Neuronal stem cell (in vitro differentiated cells): ENCODE measurements at regions not wholly inside any gene's neighbourhood (a gene's known extent, or its start where the extent isn't known, plus 50 kb on each side); places are given as distances from the start of the nearest gene placed in this dataset.

Experiments
- DNase-seq: peaks from one replicate; pipeline ENCODE4 v3.0.0-alpha.2; 2013; ENCODE audit warnings: low spot score
- H2AFZ ChIP-seq: one replicate; pipeline ENCODE4 v1.6.1; 2013; ENCODE audit warnings: mild to moderate bottlenecking, low read length, inconsistent platforms
- H2AK5ac ChIP-seq: 2 replicates; pipeline ENCODE4 v1.6.1; 2013; ENCODE audit warnings: low read depth, mild to moderate bottlenecking, inconsistent platforms, low read length, moderate library complexity, mixed read lengths
- H2BK120ac ChIP-seq: 2 replicates; pipeline ENCODE4 v1.6.1; 2013; ENCODE audit warnings: low read depth, mild to moderate bottlenecking, inconsistent platforms, low read length, moderate library complexity, mixed read lengths
- H2BK12ac ChIP-seq: one replicate; pipeline ENCODE4 v1.6.1; 2013; ENCODE audit warnings: low read length, inconsistent platforms
- H2BK15ac ChIP-seq: 2 replicates; pipeline ENCODE4 v1.6.1; 2013; ENCODE audit warnings: mild to moderate bottlenecking, low read length, inconsistent platforms, mixed read lengths
- H2BK5ac ChIP-seq: one replicate; pipeline ENCODE4 v1.6.1; 2013; ENCODE audit warnings: inconsistent platforms, mild to moderate bottlenecking, low read length, moderate library complexity
- H3K14ac ChIP-seq: one replicate; pipeline ENCODE4 v1.6.1; 2013; ENCODE audit warnings: low read length, inconsistent platforms
- H3K18ac ChIP-seq: 2 replicates; pipeline ENCODE4 v1.6.1; 2013; ENCODE audit warnings: low read length, inconsistent platforms
- H3K23ac ChIP-seq: 2 replicates; pipeline ENCODE4 v1.6.1; 2013; ENCODE audit warnings: low read depth, mild to moderate bottlenecking, mixed read lengths, low read length, inconsistent platforms; ENCODE audit not compliant: poor library complexity
- H3K27ac ChIP-seq: replicated peaks from 3 replicates; pipeline ENCODE4 v1.5.1; 2013; ENCODE audit warnings: low read length, inconsistent platforms
- H3K27me3 ChIP-seq, 3 experiments: 2 replicates each; pipeline ENCODE4 v1.6.1; 2013; ENCODE audit warnings: low read length in 3 of 3, mild to moderate bottlenecking in 2 of 3, inconsistent platforms in 1 of 3, low read depth in 1 of 3, mixed read lengths in 1 of 3, moderate library complexity in 1 of 3; ENCODE audit not compliant: control insufficient read depth in 3 of 3, insufficient read depth in 3 of 3
- H3K36me3 ChIP-seq, 2 donors: replicated peaks in 1 of 2; 2 replicates each; pipeline ENCODE4 v1.6.1; 2013; ENCODE audit warnings: low read length in 2 of 2; ENCODE audit not compliant: control insufficient read depth in 2 of 2, insufficient read depth in 2 of 2
- H3K4ac ChIP-seq: 2 replicates; pipeline ENCODE4 v1.6.1; 2013; ENCODE audit warnings: inconsistent platforms, mild to moderate bottlenecking, low read length, moderate library complexity
- H3K4me1 ChIP-seq, 2 donors: 1 replicate in 1 of 2; 2 replicates in 1 of 2; pipeline ENCODE4 v1.6.1; 2013; ENCODE audit warnings: low read length in 2 of 2, low read depth in 1 of 2; ENCODE audit not compliant: control insufficient read depth in 2 of 2, insufficient read depth in 1 of 2
- H3K4me2 ChIP-seq: one replicate; pipeline ENCODE4 v1.6.1; 2013; ENCODE audit warnings: mild to moderate bottlenecking, low read length, inconsistent platforms; ENCODE audit not compliant: insufficient read depth, poor library complexity, severe bottlenecking
- H3K4me3 ChIP-seq, 2 donors: 2 replicates each; pipeline ENCODE4 v1.5.1; 2013; ENCODE audit warnings: low read length in 2 of 2, mild to moderate bottlenecking in 2 of 2, inconsistent platforms in 1 of 2, moderate library complexity in 1 of 2
- H3K79me1 ChIP-seq: one replicate; pipeline ENCODE4 v1.6.1; 2013; ENCODE audit warnings: low read depth, mild to moderate bottlenecking, inconsistent platforms, low read length, moderate library complexity
- H3K9ac ChIP-seq: one replicate; pipeline ENCODE4 v1.6.1; 2013; ENCODE audit warnings: mild to moderate bottlenecking, low read depth, low read length, inconsistent platforms; ENCODE audit not compliant: poor library complexity
- H3K9me3 ChIP-seq, 2 donors: replicated peaks in 1 of 2; 2 replicates each; pipeline versions ENCODE3 to v1.6.1; 2013; ENCODE audit warnings: low read length in 2 of 2, mild to moderate bottlenecking in 2 of 2, inconsistent platforms in 1 of 2, low read depth in 1 of 2, mixed read lengths in 1 of 2, moderate library complexity in 1 of 2; ENCODE audit not compliant: control insufficient read depth in 2 of 2, insufficient read depth in 1 of 2
- H4K8ac ChIP-seq: one replicate; pipeline ENCODE4 v1.6.1; 2013; ENCODE audit warnings: low read depth, mild to moderate bottlenecking, inconsistent platforms, low read length, moderate library complexity
- H4K91ac ChIP-seq: one replicate; pipeline ENCODE4 v1.6.1; 2013; ENCODE audit warnings: low read length, low read depth, mild to moderate bottlenecking, inconsistent platforms; ENCODE audit not compliant: poor library complexity
- WGBS, 2 donors: extraction: QIAGEN DNeasy Blood & Tissue Kit; methylation state at CpG; one replicate each; pipeline ENCODE4 v1.1.7; 2013; ENCODE audit warnings: missing lambda C conversion rate in 2 of 2, mixed read lengths in 1 of 2; ENCODE audit not compliant: insufficient read length in 2 of 2, insufficient replicate concordance in 1 of 2; ENCODE audit errors: extremely low coverage in 2 of 2; 5-methylcytosine and 5-hydroxymethylcytosine counted together

GRCh38 chr13:38210928-38211596, 138.6 kb upstream of the UFM1 start:
- Histone ChIP-seq H3K4ac (no peak overlapping the region), H3K18ac (no peak overlapping the region), H2BK15ac (no peak overlapping the region), H3K9me3 (peaks cover 0 to 3% of the 10 kb centered on the region in 2 donors), H4K91ac (no peak overlapping the region), H3K27ac (no peak overlapping the region), H3K23ac (no peak overlapping the region), H2AFZ (no peak overlapping the region), H3K9ac (no peak overlapping the region), H2BK5ac (no peak overlapping the region), H3K4me2 (no peak overlapping the region), H3K14ac (no peak overlapping the region), H4K8ac (no peak overlapping the region), H3K27me3 (no peaks in the 10 kb centered on the region), H3K36me3 (no peaks in the 10 kb centered on the region), H2BK12ac (no peak overlapping the region), H2BK120ac (no peak overlapping the region), H3K4me1 (no peaks in the 10 kb centered on the region), H3K79me1 (no peaks in the 10 kb centered on the region), H3K4me3 (no peak overlapping the region), H2AK5ac (no peak overlapping the region)
- no CpG with 5 or more reads among the region's 3 CpGs for WGBS, 2 donors
- no peak for DNase-seq

- no peaks in the 10 kb centered on the region for H3K79me1 ChIP-seq
- no peak overlapping the region for H4K91ac ChIP-seq
- H2BK120ac ChIP-seq, result no peak overlapping the region
- H4K8ac ChIP-seq, result no peak overlapping the region
- H2AK5ac ChIP-seq, result no peak overlapping the region
- no peak overlapping the region for H2BK15ac ChIP-seq
- no peak overlapping the region for H2BK5ac ChIP-seq
- no peaks in the 10 kb centered on the region for H3K27me3 ChIP-seq
- H3K9ac ChIP-seq, result no peak overlapping the region
- no peaks in the 10 kb centered on the region for H3K4me1 ChIP-seq
- no peak overlapping the region for H3K18ac ChIP-seq
- H3K4me3 ChIP-seq, result no peak overlapping the region
- H3K4me2 ChIP-seq, result no peak overlapping the region
- H2BK12ac ChIP-seq, result no peak overlapping the region
- no peak overlapping the region for H3K27ac ChIP-seq
- H3K4ac ChIP-seq, result no peak overlapping the region
- no peaks in the 10 kb centered on the region for H3K36me3 ChIP-seq
- no peak overlapping the region for H2AFZ ChIP-seq
- H3K14ac ChIP-seq, result no peak overlapping the region
- no peak overlapping the region for H3K23ac ChIP-seq
- no peaks in the 10 kb centered on the region for H3K9me3 ChIP-seq
- no peak for DNase-seq
Observed at GRCh38 chr13:38204556-38204955, 145.1 kb upstream of the UFM1 start.

GRCh38 chr13:38202740-38203139, 146.9 kb upstream of the UFM1 start:
- Histone ChIP-seq H2AK5ac (no peak overlapping the region), H3K36me3 (no peaks in the 10 kb centered on the region), H4K8ac (no peak overlapping the region), H3K27me3 (no peaks in the 10 kb centered on the region), H3K4me1 (no peaks in the 10 kb centered on the region), H3K23ac (no peak overlapping the region), H3K9me3 (no peaks in the 10 kb centered on the region), H2BK12ac (no peak overlapping the region), H2AFZ (no peak overlapping the region), H3K14ac (no peak overlapping the region), H2BK15ac (no peak overlapping the region), H3K18ac (no peak overlapping the region), H2BK5ac (no peak overlapping the region), H3K4ac (no peak overlapping the region), H3K9ac (no peak overlapping the region), H3K4me3 (no peak overlapping the region), H3K79me1 (no peaks in the 10 kb centered on the region), H4K91ac (no peak overlapping the region), H3K27ac (no peak overlapping the region), H3K4me2 (no peak overlapping the region), H2BK120ac (no peak overlapping the region)
- WGBS, 2 donors, result 83% methylated on average over 1 of the region's 4 CpGs; no CpG with 5 or more reads in 1 of the 2 donors
- no peak for DNase-seq

- H3K36me3 ChIP-seq, result no peaks in the 10 kb centered on the region
- no peaks in the 10 kb centered on the region for H3K4me1 ChIP-seq
- H2BK12ac ChIP-seq, result no peak overlapping the region
- no peak overlapping the region for H3K4ac ChIP-seq
- no peak overlapping the region for H4K8ac ChIP-seq
- no peaks in the 10 kb centered on the region for H3K79me1 ChIP-seq
- no peak overlapping the region for H2BK5ac ChIP-seq
- H2BK120ac ChIP-seq, result no peak overlapping the region
- no peak overlapping the region for H3K18ac ChIP-seq
- H3K9ac ChIP-seq, result no peak overlapping the region
- no peak overlapping the region for H3K23ac ChIP-seq
- no peak overlapping the region for H3K27ac ChIP-seq
- no peak overlapping the region for H3K4me2 ChIP-seq
- no peak overlapping the region for H3K4me3 ChIP-seq
- no peak overlapping the region for H4K91ac ChIP-seq
- WGBS, 2 donors, result no CpG with 5 or more reads among the region's 3 CpGs
- no peak overlapping the region for H2AK5ac ChIP-seq
- H2BK15ac ChIP-seq, result no peak overlapping the region
- no peak for DNase-seq
- H2AFZ ChIP-seq, result no peak overlapping the region
- no peak overlapping the region for H3K14ac ChIP-seq
- no peaks in the 10 kb centered on the region for H3K9me3 ChIP-seq
- no peaks in the 10 kb centered on the region for H3K27me3 ChIP-seq
Observed at GRCh38 chr13:38191016-38191415, 158.6 kb upstream of the UFM1 start.
